SK-N-SH (cell line): ENCODE measurements at regions not wholly inside any gene's neighbourhood (a gene's known extent, or its start where the extent isn't known, plus 50 kb on each side); places are given as distances from the start of the nearest gene placed in this dataset.

Experiments
- CTCF ChIP-seq: fragments of 200-600 bp; sonication (generic); IDR thresholded peaks from 2 replicates; pipeline ENCODE4 v1.6.1; 2017; ENCODE audit warnings: antibody characterized with exemption, mild to moderate bottlenecking, moderate library complexity
- EP300 ChIP-seq, 2 experiments: IDR thresholded peaks; 2 replicates each; pipeline versions ENCODE4 v1.4.0 to v1.6.1; 2012; ENCODE audit warnings: borderline replicate concordance in 1 of 2, low read depth in 1 of 2, low read length in 1 of 2
- RAD21 ChIP-seq: IDR thresholded peaks from 2 replicates; pipeline ENCODE4 v1.6.1; 2012; ENCODE audit warnings: mild to moderate bottlenecking, low read length
- TF ChIP-seq, protein P1 (sequence below): IDR thresholded peaks from 2 replicates; pipeline ENCODE4 v1.6.1; 2012; ENCODE audit warnings: mild to moderate bottlenecking, low read depth, low read length, moderate library complexity

DNA sequence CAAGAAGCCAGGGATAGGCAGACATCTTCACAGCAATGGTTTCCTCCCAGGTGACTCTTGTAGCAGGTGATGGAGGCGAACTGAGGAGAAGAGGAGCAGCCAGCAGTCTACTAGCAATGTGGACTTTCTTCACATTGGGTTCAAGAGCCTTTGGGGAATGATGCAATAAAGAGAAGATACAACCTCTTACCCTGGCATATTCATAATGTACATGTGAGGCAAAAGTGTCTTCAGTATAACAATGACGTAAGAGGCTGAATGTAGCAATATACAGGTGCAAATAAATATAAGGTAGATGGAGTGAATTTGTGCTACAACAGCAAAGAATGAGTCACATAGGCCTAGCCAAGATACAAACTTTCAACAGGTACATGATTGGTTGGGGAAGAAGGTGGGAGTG lies 70.9 kb upstream of the SOX9 start:
- TF ChIP-seq CTCF: no peak
- TF ChIP-seq, protein P1, sequence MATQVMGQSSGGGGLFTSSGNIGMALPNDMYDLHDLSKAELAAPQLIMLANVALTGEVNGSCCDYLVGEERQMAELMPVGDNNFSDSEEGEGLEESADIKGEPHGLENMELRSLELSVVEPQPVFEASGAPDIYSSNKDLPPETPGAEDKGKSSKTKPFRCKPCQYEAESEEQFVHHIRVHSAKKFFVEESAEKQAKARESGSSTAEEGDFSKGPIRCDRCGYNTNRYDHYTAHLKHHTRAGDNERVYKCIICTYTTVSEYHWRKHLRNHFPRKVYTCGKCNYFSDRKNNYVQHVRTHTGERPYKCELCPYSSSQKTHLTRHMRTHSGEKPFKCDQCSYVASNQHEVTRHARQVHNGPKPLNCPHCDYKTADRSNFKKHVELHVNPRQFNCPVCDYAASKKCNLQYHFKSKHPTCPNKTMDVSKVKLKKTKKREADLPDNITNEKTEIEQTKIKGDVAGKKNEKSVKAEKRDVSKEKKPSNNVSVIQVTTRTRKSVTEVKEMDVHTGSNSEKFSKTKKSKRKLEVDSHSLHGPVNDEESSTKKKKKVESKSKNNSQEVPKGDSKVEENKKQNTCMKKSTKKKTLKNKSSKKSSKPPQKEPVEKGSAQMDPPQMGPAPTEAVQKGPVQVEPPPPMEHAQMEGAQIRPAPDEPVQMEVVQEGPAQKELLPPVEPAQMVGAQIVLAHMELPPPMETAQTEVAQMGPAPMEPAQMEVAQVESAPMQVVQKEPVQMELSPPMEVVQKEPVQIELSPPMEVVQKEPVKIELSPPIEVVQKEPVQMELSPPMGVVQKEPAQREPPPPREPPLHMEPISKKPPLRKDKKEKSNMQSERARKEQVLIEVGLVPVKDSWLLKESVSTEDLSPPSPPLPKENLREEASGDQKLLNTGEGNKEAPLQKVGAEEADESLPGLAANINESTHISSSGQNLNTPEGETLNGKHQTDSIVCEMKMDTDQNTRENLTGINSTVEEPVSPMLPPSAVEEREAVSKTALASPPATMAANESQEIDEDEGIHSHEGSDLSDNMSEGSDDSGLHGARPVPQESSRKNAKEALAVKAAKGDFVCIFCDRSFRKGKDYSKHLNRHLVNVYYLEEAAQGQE: no peak
- no peak for TF ChIP-seq RAD21
- TF ChIP-seq EP300 (IDR thresholded peaks at IDR 0.05; ENCODE audit: borderline replicate concordance in 1 of 2, low read depth in 1 of 2, low read length in 1 of 2): no peak
